Kidney epithelial cell (primary cell): ENCODE measurements at regions not wholly inside any gene's neighbourhood (a gene's known extent, or its start where the extent isn't known, plus 50 kb on each side); places are given as distances from the start of the nearest gene placed in this dataset.

ENCODE experiments used
- DNase-seq: peaks from one replicate; pipeline ENCODE4 v3.0.0-alpha.2; 2010; ENCODE audit warnings: low read depth
- H3K27me3 ChIP-seq: 2 replicates; pipeline ENCODE4 v1.6.0; 2011; ENCODE audit warnings: low read length; ENCODE audit not compliant: control insufficient read depth, insufficient read depth
- H3K36me3 ChIP-seq: 2 replicates; pipeline ENCODE4 v1.5.1; 2011; ENCODE audit warnings: low read length; ENCODE audit not compliant: control insufficient read depth, insufficient read depth
- H3K4me3 ChIP-seq: 2 replicates; pipeline ENCODE4 v1.5.1; 2011; ENCODE audit warnings: low read depth, mild to moderate bottlenecking, control low read depth, low read length
- CTCF ChIP-seq: IDR thresholded peaks from 2 replicates; pipeline ENCODE4 v1.5.1; 2011; ENCODE audit warnings: mild to moderate bottlenecking, moderate library complexity, low read length, control low read depth, inconsistent platforms; ENCODE audit not compliant: insufficient read depth, poor library complexity, severe bottlenecking

DNA sequence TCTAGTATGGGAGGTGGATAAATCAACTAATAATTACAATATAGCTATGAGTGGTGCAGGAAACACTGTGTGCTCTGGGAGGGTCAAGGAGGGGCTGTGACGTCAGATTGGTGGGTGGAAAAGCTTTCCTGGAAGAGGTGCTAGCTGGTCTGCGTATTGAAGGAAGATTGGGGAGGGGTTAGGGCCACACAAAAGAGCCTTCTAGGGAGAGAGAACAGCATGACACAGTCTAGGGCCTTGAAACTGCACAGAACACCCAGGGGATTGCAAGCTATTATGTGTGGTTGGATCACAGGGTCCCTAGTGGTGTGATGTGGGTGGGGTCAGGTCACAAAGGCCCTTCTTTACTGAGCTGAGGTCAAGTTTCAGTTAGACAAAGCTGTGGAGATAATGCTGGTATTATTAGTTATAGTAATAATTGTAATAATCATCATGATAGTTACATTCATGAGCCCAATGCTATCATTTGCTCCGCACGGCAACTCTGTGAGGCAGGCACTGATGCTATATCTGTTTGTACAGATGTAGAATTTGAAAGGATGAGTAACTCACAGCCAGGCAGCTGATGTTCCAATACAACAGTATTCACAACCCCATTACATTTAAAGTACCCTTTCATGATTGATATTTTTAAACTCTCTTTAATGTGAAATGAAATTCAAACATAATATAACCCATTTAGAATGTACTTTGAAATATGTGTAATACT is 197.4 kb upstream of the IL12B start:
- no peak for DNase-seq
- Histone ChIP-seq H3K4me3 (no peak overlapping the region), H3K36me3 (no peaks in the 10 kb centered on the region), H3K27me3 (no peaks in the 10 kb centered on the region)
- TF ChIP-seq CTCF = no peak

GRCh38 chr5:159531554-159532105 is 201.3 kb upstream of the IL12B start:
- DNase-seq = no peak
- Histone ChIP-seq H3K27me3 (no peaks in the 10 kb centered on the region), H3K4me3 (no peak overlapping the region), H3K36me3 (no peaks in the 10 kb centered on the region)
- TF ChIP-seq CTCF = no peak

- no peak for TF ChIP-seq CTCF
- Histone ChIP-seq H3K4me3 (no peak overlapping the region), H3K36me3 (no peaks in the 10 kb centered on the region), H3K27me3 (no peaks in the 10 kb centered on the region)
- no peak for DNase-seq
Observed at GRCh38 chr5:159533197-159533596, 202.9 kb upstream of the IL12B start.

DNA sequence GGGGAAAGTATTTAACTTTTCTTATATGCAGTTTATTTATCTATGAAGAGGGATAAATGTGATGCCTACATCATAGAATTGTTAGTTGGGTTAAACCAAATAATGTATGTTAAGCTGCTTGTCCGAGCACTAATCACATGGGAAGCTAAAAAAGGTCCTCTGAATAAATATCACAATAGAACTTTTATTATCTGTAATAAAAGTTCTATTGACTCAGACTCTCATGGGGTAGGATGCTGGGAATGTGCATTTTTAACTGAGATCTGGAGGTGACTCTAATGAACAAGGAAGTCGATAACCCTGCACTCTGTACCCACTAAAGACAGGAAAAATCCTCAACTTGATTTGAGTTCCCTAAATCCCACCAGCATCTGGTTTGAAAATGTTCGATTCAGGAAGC is 205.9 kb upstream of the IL12B start:
- no peak overlapping the region for H3K4me3 ChIP-seq
- DNase-seq = no peak
- no peaks in the 10 kb centered on the region for H3K36me3 ChIP-seq
- no peak for TF ChIP-seq CTCF
- no peaks in the 10 kb centered on the region for H3K27me3 ChIP-seq

- no peak for TF ChIP-seq CTCF
- no peak overlapping the region for H3K4me3 ChIP-seq
- no peaks in the 10 kb centered on the region for H3K36me3 ChIP-seq
- H3K27me3 ChIP-seq = no peaks in the 10 kb centered on the region
- no peak for DNase-seq
Observed at GRCh38 chr5:159536646-159537045, 206.4 kb upstream of the IL12B start.

DNA sequence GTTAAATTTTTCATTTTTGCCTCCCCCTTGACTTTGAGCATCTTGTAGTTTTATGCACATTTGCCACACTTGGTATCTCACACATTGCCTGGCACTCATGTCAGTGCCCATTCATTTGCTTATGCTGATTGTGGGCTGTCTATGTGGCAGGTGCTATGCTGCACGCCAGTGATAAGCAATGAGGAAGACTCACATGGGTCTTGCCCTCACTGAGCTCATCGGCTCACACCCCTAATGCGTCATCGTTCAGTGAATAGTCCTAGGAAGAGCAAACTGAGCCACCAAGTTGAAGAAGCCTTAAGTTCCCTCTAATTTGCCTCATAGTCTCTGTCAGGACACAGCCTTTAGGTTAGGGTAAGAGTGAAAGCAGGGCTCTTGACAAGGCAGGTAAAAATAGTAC is 209.4 kb upstream of the IL12B start:
- Histone ChIP-seq H3K36me3 (no peaks in the 10 kb centered on the region), H3K27me3 (no peaks in the 10 kb centered on the region), H3K4me3 (no peak overlapping the region)
- DNase-seq = no peak
- TF ChIP-seq CTCF = no peak
